ENCODE measurements at regions not wholly inside any gene's neighbourhood (a gene's known extent, or its start where the extent isn't known, plus 50 kb on each side); places are given as distances from the start of the nearest gene placed in this dataset.

GRCh38 chr10:108064746-108065260, 900.3 kb upstream of the SORCS1 start:
- TF ChIP-seq CTCF (IDR thresholded peaks at IDR 0.05 in 2 of 3, conservative IDR thresholded peaks at IDR 0.05 in 1 of 3; ENCODE audit: borderline replicate concordance in 1 of 3, insufficient read depth in 1 of 3, low read depth in 2 of 3, low read length in 2 of 3) = no peak
- TF ChIP-seq POLR2AphosphoS5 (IDR thresholded peaks at IDR 0.05; ENCODE audit: low read depth, low read length) = no peak
- no peak for TF ChIP-seq ZNF274 (IDR thresholded peaks at IDR 0.05; ENCODE audit: low read depth, low read length)
- TF ChIP-seq ZFX (IDR thresholded peaks at IDR 0.05) = no peak
- TF ChIP-seq EZH2phosphoT487 (IDR thresholded peaks at IDR 0.05; ENCODE audit: borderline replicate concordance) = no peak
- no peak for TF ChIP-seq REST (IDR thresholded peaks at IDR 0.05; ENCODE audit: low read depth)

Measured in HCT116 (cell line).